NCI-H2029 (cell line): ENCODE measurements at regions not wholly inside any gene's neighbourhood (a gene's known extent, or its start where the extent isn't known, plus 50 kb on each side); places are given as distances from the start of the nearest gene placed in this dataset.
"Not testable (repeated sequence)": the region's sequence is repeated elsewhere in the genome, so short reads cannot be mapped to it uniquely, and the experiment has no call there.

Source experiments
- DNase-seq: peaks from one replicate; lab custom pipeline; 2025; lab: John Stamatoyannopoulos, UW

DNA sequence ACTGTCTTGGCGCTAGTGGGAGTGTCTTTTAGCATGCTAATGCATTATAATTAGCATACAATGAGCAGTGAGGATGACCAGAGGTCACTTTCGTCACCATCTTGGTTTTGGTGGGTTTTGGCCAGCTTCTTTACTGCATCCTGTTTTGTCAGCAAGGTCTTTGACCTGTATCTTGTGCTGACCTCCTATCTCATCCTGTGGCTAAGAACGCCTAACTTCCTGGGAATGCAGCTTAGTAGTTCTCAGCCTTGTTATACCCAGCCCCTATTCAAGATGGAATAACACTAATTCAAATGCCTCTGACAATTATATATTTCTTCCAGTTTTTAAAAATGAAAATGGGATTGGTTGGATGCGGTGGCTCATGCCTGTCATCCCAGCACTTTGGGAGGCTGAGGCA is 92.0 kb upstream of the TMTC4 start:
- not testable (repeated sequence) for DNase-seq

- no peak for DNase-seq
Measured at GRCh38 chr13:100764937-100765336, 90.3 kb upstream of the TMTC4 start.

DNA sequence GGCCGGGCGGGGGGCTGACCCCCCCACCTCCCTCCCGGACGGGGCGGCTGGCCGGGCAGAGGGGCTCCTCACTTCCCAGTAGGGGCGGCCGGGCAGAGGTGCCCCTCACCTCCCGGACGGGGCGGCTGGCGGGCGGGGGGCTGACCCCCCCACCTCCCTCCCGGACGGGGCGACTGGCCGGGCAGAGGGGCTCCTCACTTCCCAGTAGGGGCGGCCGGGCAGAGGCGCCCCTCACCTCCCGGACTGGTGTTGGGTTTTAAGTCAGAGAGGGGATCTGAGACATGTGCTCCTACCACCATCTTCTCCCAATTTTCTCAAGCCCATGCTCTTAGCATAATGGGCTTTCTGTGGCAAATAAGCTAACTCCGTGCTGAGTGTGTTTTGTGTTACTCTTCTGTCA is 87.5 kb upstream of the TMTC4 start:
- not testable (repeated sequence) for DNase-seq

- no peak for DNase-seq
Measured at GRCh38 chr13:100755891-100756290, 81.3 kb upstream of the TMTC4 start.

GRCh38 chr13:100754459-100754858 is 79.9 kb upstream of the TMTC4 start:
- DNase-seq = no peak

DNA sequence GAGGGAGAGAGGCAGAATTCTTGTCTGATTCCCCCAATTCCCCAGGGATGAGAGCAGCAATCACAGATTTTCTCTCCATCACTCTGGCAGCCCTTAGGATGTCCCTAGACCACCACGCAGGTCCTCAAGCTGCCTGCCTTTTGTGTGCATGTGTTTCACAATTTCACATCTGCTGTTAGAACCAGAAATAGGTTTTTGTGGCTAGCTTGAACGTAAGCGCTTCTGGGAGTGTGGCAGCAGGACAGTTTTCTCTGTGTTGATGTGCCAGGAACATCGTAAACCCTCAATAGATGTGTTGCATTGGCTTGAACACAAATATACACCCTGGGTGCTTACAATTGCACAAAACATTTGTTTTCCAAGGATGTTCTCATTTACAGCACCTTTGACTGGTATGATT is 78.8 kb upstream of the TMTC4 start:
- DNase-seq = no peak

DNA sequence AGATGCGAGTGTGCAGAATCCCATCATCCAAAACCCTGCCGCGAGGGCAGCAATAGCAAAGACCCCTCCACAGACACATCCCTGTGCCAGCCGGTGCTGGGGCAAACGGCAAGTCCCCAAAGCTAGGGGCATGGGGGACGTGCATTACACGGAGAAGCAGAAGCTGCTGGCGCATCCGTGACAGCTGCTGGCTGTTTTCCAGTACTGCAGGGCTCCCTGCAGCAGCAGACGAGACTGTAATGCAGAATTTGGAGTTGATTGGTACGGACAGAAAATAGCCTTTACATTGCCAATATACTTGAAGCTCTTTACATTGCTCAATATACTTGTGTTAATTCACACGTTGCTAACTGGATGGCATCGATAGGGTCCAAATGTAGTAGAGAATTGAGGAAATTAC is 77.2 kb upstream of the TMTC4 start:
- DNase-seq = no peak

GRCh38 chr13:100746953-100747683 is 72.5 kb upstream of the TMTC4 start:
- no peak for DNase-seq

DNA sequence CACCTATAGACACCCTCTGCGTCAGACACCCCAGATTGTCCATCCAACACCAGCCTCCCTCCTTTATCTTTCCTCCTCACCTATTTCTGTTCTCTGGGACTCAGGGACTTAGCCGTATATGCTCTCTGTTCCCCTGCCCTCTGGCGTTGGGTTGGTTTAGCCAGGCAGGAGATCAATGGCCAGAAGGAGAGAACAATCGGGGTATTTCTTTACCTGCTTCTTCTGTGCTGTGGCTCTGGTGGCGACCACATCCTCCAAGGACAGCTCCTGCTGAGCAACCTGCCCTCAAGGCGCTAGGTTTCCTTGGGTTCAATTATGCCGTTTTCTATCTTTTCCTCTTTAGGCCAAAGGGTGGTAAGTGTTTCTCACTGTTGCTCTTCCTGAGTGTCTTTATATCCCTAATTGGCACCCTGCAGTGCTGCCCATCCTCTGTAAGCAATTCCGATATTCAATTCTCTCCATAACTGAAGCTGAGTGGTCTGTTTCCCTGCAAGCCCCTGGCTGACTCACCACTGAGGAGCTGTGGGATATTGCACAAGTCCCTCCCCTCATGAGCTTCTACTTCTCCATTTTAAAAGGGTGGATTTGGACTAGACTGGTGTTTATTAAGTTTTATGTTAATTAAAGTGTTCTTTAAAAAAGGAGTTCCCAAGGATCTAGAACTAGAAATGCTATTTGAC is 63.7 kb upstream of the TMTC4 start:
- no peak for DNase-seq

GRCh38 chr13:100735494-100735893 is 60.9 kb upstream of the TMTC4 start:
- no peak for DNase-seq

GRCh38 chr13:100734194-100734720 is 59.7 kb upstream of the TMTC4 start:
- no peak for DNase-seq

DNA sequence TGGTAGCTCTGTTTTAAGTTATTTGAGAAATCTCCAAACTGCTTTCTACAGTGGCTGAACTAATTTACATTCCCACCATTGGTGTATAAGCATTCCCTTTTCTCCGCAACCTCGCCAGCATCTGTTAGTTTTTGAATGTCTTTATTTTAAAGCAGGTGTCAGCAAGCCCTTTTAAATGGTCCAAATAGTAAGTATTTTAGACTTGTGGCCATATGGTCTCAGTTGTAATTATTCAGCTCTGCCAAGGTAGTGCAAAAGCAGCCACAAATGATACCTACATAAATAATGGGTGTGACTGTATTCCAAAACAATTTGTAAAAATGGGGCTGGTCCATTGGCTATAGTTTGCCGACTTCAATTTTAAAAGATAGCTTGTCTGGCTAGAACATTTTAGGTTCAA is 58.7 kb upstream of the TMTC4 start:
- DNase-seq = no peak

- DNase-seq = no peak
Measured at GRCh38 chr13:100728201-100728600, 53.6 kb upstream of the TMTC4 start.

DNA sequence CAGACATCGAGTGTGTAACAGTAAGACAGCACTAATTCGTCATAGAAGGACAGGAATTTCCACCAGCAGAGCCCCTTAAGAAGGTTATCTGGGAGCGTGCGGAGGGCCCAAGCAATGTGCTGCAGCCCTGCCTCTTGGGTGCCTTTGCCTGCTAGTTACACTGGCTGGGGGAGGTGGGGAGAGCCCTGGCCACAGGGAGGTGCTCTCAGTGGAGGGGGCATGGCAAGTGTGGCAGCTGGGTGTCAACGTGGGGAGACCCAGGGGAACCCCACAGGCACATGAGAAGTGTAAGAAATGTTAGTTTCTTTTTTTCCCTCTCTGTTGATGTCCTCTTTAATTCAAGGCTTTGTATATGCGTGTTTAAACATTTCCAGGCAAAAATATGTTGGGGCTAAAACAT is 50.9 kb upstream of the TMTC4 start:
- no peak for DNase-seq

DNA sequence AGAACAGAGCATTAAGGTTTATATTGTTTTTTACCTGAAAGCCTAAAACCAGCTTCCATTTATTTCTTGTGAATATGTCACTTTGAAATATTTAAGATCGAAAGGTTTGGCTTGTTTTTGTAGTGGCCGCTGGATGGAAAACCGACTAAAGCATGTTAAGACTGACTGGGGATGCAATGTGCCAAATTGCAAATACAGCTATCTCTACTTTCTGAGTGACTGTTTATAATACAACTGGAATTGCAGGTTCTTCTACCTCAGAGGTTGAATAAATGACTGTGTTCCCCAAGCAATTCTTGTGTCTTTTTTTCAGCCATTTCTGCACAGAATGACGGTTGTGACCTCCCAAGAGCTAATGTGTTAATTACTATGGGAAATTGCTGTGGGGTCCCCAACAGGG is 50.0 kb upstream of the TMTC4 start:
- DNase-seq = no peak
